ENCODE measurements at regions not wholly inside any gene's neighbourhood (a gene's known extent, or its start where the extent isn't known, plus 50 kb on each side); places are given as distances from the start of the nearest gene placed in this dataset.
"Not testable (repeated sequence)": the region's sequence is repeated elsewhere in the genome, so short reads cannot be mapped to it uniquely, and the experiment has no call there.

GRCh38 chr5:17976404-17976803 is 342.1 kb downstream of the TAF11L14 start:
- no peak overlapping the region for H3K4me3 ChIP-seq (ENCODE audit: control insufficient read depth, low read depth, low read length)
- no peak for DNase-seq (ENCODE audit: low read depth)
- TF ChIP-seq, protein P1, sequence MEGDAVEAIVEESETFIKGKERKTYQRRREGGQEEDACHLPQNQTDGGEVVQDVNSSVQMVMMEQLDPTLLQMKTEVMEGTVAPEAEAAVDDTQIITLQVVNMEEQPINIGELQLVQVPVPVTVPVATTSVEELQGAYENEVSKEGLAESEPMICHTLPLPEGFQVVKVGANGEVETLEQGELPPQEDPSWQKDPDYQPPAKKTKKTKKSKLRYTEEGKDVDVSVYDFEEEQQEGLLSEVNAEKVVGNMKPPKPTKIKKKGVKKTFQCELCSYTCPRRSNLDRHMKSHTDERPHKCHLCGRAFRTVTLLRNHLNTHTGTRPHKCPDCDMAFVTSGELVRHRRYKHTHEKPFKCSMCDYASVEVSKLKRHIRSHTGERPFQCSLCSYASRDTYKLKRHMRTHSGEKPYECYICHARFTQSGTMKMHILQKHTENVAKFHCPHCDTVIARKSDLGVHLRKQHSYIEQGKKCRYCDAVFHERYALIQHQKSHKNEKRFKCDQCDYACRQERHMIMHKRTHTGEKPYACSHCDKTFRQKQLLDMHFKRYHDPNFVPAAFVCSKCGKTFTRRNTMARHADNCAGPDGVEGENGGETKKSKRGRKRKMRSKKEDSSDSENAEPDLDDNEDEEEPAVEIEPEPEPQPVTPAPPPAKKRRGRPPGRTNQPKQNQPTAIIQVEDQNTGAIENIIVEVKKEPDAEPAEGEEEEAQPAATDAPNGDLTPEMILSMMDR (conservative IDR thresholded peaks at IDR 0.05; ENCODE audit: control insufficient read depth, insufficient read depth, low read depth, low read length): no peak

DNA sequence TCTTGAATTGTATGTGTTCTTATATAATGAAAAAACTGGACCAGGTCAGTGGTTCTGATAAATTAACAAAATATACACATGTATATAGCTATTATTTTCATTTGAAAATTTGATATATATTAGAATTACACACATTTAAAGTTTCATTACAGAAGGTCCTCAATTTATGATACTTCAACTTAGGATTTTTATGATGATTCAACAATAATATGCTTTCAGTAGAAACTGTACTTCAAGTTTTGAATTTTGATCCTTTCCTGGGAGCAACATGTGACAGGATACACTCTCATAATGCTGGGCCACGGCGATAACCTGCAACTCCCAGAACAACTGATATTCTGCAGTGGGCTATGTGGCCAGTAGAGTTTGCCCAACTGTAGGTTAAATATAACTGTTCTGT is 344.7 kb downstream of the TAF11L14 start:
- TF ChIP-seq, protein P1 (conservative IDR thresholded peaks at IDR 0.05; ENCODE audit: control insufficient read depth, insufficient read depth, low read depth, low read length): no peak
- H3K4me3 ChIP-seq (ENCODE audit: control insufficient read depth, low read depth, low read length): no peak overlapping the region

GRCh38 chr5:17982626-17983025 is 348.4 kb downstream of the TAF11L14 start:
- H3K4me3 ChIP-seq (ENCODE audit: control insufficient read depth, low read depth, low read length); DNase-seq (ENCODE audit: low read depth): not testable (repeated sequence)

More for the DNA sequence above, 344.7 kb downstream of the TAF11L14 start:
- DNase-seq (ENCODE audit: low read depth): no peak

GRCh38 chr5:17989036-17989435 is 354.8 kb downstream of the TAF11L14 start:
- TF ChIP-seq, protein P1 (conservative IDR thresholded peaks at IDR 0.05; ENCODE audit: control insufficient read depth, insufficient read depth, low read depth, low read length): no peak
- DNase-seq (ENCODE audit: low read depth): no peak
- H3K4me3 ChIP-seq (ENCODE audit: control insufficient read depth, low read depth, low read length): no peak overlapping the region

- TF ChIP-seq, protein P1 (conservative IDR thresholded peaks at IDR 0.05; ENCODE audit: control insufficient read depth, insufficient read depth, low read depth, low read length): no peak
- DNase-seq (ENCODE audit: low read depth): no peak
- H3K4me3 ChIP-seq (ENCODE audit: control insufficient read depth, low read depth, low read length): no peak overlapping the region
Observed at GRCh38 chr5:17989567-17990563, 355.6 kb downstream of the TAF11L14 start.

DNA sequence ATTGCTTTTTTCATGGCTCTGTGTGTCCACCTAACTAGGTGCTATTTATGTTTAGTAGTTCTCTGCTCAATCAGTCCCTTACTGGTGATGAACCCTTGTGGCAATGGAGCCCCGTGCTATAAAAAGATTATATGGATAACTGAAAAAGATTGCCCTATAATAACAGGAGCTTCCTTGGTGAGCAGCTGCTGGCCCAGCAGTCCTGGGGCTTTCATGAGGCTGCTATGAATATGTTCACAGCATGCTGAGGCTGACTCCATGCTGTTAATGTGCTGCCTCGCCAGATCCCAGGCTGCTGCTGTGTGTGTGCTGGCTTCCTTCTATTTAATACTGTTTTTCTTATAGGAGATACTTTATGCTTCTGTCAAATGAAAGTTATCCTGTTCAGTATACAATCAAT is 357.5 kb downstream of the TAF11L14 start:
- DNase-seq (ENCODE audit: low read depth): no peak
- H3K4me3 ChIP-seq (ENCODE audit: control insufficient read depth, low read depth, low read length): no peak overlapping the region
- TF ChIP-seq, protein P1 (conservative IDR thresholded peaks at IDR 0.05; ENCODE audit: control insufficient read depth, insufficient read depth, low read depth, low read length): no peak

DNA sequence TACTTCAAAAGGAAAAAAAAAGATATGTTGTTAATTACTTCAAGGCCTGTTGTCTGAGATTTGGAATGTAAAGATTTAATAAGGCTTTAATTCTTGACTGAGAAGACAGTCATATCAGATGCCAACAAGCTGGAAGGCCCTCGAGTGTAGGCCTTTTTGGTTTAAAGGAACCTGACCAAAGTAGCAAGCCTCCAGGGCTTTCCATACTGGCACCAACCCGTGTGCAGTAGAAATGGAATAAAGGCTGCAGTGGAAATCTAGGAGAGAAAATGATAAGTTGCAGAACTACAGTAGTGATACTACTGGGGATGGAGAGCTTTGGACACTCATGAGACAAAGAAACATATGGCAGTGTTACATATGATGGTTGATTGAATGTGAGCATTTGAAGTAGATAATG is 358.0 kb downstream of the TAF11L14 start:
- TF ChIP-seq, protein P1 (conservative IDR thresholded peaks at IDR 0.05; ENCODE audit: control insufficient read depth, insufficient read depth, low read depth, low read length): no peak
- H3K4me3 ChIP-seq (ENCODE audit: control insufficient read depth, low read depth, low read length): no peak overlapping the region
- DNase-seq (ENCODE audit: low read depth): no peak
